CD4-positive, alpha-beta T cell treated with Interleukin-4 for 4 hours (primary cell): ENCODE measurements at regions not wholly inside any gene's neighbourhood (a gene's known extent, or its start where the extent isn't known, plus 50 kb on each side); places are given as distances from the start of the nearest gene placed in this dataset.
"Not testable (repeated sequence)": the region's sequence is repeated elsewhere in the genome, so short reads cannot be mapped to it uniquely, and the experiment has no call there.

Experiments
- DNase-seq: peaks from one replicate; pipeline ENCODE4 v3.0.0-alpha.2; 2020

DNA sequence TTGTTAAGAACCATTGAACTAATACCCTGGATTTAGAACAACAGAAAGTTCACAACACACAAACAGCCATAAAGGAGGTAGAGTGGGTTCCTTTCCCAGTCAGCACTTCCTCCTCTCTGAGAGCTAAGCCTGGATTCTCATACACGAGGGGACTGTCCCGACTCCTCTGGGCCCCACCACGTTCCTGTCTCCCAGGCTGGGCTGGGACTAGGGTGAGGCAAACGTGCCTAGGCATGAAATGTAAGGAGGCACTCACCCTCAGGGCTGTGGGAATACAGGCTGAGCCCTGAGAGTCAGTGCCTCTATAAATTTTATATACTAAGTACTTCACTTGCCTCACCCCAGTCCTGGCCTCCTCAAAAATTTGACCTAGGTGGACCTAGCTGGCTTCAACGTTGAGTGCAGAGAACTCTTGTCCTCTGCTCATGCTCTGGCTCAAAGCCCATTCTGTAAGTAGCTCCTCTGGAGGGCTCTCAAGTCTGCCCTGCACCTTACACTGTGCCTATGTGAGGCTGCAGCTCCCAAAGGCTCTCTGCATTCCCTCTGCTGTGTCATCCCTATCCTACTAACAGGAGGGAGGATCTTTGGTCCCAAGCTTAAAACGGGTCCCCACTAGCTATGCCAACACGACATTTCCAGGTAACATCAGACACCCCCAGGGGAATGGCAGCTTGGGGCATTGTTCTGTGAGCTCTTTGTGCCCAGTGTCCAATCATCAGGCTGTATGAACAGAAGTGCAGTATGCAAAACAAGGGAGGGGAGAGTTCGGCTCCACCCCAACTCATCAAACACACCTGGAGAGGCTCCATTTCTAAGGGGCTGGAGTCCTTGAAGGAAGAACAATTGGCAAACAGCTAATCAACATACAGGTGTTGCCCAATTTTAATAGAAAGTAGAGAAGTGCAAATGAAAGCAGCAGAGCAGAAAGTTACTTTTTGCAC lies 233.2 kb downstream of the RPLP1 start:
- DNase-seq, result no peak

DNA sequence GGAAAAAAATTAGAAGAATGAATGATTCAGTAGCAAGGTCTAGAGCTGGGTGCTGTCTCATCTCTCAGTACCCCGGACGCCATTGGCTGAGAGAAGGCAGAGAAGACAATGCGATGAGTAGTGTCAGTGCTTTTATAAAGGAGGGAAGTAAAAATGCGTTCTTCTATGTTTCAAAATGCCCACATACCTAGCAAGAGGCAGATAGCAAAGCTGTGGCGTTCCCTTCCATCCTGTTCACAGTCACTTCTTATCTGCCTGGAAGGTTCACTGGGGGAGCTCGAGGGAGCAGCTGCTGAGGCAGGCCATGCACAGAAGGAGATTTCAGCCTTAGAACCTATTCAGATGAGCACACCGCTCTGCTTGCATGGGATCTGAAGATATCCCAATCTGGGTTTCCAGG lies 234.0 kb downstream of the RPLP1 start:
- DNase-seq, result no peak

DNA sequence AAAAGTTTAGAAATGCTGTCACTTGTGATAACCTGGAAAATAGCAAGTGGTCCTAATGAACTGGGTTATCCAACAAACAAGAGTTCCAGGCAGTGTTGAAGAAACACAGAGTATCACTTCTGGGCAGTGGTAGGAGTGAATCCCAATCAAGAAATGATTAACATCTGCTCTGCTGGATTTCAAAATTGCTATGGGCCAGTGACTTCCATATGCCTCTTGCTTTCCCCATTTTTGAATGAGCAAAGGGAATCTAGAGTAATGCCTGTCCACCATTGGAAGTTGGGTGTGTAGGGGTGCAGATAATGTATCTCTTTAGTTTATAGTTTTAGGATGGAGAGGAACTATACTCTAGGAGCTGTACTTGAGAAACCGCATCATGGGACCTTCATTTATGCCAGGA lies 236.5 kb downstream of the RPLP1 start:
- no peak for DNase-seq

DNA sequence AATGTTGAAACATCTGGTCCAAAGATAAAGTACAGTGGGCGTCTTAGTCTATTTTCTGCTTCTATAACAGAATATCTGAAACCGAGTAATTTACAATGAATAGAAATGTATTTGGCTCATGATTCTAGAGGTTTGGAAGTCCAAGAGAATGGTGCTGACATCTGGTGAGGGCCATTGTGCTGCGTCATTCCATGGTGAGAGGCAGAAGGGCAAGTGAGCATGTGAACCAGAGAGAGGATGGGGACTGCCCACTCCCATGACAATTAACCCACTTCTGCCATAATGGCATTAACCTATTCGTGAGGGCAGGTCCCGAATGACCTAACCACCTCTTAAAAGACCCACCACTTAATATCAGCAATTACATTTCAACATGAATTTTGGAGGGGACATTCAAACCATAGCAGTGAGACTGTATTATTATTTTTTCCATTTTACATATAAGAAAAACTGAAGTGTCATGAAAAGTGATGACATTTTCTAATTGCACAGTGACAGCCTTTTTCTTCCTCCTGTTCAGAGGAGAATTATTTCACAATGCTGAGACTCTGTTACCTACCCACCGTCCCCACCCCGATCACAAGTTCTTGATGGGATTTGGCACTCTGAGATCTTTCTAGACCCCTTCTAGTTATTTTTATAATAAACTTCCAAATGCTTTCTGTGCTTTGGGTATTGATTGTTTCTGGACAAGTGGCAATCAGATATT lies 238.8 kb downstream of the RPLP1 start:
- no peak for DNase-seq

DNA sequence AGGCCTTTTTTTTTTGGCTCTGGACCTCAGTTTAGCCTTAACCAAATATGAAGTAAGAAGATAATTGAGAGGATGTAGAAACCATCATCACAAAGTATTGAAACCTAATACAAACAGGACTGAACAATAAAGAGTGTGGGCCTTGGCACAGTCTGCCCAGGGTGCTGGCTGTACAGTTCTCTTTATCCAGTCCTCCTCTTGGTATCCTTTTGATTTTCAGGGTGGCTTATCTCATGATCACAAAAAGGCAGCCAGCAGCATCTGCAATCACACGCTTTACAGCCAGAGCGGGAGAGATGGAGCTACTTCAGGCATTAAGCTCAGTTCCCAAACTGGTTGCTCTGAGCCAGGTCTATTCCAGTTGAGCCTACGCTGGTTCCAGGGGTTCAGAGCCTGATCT lies 239.7 kb downstream of the RPLP1 start:
- no peak for DNase-seq

DNA sequence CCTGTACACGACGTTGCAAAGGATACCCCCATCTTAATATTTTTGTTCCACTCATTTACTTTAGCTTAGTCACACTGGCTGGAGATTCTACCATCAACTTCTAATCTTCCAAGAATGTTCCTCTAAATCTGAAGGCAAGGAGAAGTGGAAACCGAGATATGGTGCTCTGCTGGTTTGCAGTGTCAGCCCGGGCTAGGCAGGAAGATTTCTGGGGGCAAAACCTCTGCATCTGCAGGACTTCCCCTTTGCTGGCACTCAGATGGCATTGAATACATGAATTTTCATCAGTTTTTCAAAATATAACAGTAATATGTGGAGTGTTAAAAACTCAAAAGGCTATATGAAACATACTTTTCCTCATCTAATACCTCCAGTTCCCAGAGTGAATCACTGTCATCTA lies 240.4 kb downstream of the RPLP1 start:
- DNase-seq, result no peak

DNA sequence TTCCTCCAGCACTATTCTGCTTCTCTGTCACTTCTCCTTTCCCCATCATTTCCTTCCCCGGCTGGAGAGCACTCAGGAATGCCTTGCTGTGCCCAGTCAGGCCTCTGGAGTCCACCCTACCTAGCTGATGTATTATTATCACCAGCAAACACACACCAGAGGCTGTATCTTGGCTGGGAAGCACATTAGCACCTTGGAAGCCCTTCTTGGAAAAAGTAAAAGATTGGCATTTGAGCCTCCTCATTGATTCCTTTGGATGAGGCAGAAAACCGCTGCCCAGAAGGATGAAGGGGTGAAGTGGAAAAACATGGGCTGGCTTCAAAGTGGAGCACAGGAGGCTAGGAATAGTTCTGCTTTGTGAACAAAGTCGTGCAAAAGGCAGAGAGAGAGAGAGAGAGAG lies 244.3 kb downstream of the RPLP1 start:
- no peak for DNase-seq

DNA sequence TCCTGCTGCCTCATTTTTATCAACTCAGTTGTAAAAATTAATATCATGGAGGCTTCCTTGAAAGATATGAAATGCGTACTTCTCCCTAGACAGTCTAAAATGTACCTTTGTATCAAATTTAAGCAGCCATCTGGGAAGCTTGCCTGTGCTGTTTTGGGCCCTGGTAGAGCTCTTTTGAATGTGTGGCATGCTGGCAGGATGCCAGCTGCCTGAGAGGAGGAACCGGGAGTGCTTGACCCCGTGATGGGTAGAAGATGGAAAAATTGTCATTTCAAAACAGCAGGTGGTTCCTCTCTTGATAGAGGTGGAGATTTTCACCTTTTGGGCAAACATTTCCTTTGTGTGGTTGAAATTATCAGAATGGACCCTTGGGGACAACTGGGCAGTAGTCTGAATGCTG lies 245.3 kb downstream of the RPLP1 start:
- DNase-seq, result no peak

DNA sequence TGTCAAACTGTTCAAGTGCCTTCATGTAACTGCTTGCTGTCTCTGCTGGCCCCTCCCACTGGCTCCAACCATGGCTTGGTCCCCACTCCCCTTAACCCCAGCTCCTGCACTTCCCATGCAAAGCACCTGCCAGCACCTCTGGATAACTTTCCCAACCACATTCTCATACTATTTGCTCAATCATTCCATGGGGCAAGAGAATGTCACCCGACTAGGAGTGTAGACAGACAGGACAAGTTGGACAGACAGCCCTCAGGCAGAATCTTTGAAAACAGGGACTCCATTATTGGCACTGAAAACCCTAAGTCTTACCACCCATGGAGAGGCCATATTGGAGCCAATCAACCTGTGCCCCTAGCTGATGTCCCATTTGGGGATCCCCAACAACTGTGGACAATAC lies 246.5 kb downstream of the RPLP1 start:
- DNase-seq, result no peak

DNA sequence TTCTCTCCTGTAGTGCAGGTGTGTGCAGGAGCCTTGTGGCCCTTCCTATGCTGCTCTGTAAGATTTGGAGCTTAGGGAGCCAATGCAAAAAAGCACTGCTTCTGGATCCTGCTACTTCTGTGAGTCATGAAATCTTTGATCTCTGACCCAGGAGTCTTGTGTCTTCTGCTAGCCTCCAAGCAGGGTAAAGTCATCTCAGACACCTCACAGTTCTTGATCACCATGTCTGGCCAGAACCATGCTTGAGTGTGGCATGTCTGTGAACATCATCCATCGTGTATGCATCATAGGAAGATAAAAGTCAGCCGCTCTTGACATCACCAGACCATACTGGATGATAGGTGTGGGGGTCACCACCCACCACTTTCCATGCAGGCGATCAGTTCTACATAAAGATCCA lies 247.8 kb downstream of the RPLP1 start:
- no peak for DNase-seq

DNA sequence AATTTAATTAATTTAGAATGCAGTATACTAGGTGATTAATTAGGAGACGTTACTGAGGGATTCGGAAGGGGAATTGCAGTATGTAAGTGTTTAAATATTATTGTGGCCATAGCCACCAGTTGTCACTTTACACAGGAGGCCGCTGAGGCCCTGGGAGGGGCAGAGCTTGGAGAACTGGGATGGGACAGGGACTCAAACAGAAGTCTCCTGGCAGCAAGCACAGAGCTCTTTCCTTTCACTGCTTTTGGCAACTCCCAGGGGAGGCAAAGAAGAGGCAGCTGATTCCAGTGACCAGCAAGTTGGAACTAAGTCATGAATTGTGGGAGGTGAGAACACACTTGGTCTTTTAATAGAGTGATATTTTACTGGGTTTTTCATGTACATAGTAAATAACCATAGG lies 248.6 kb downstream of the RPLP1 start:
- no peak for DNase-seq

DNA sequence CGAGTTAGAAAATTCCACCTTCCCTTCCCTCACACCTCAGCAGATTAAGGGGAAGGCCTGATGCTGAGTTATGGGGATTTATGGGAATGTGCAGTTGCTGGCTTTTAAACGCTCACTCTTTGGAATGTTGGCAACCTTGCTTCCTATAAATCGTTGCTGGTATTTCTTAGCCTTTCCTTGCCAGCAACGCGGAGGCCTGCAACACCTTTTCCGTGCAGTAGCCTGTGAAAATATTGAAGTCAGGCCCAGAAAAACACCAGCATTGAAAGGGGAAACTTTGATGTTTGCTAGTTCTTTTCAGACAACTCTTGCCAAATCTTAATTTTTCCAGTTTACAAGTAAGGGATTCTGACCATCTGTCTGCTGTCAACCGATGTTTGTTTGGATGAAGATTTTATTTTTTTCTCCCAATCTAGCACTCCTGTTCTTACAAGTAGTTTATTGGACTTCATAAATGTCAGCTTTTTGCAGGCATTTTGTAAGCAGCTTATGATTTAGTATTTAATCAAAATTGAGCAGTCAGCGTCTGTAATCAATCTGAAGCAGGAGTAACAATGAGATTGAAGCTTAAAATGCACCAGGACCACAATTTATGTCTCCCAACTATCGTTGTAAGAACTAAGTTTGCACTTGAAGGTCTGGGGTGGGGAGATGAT lies 251.0 kb downstream of the RPLP1 start:
- DNase-seq, result no peak

DNA sequence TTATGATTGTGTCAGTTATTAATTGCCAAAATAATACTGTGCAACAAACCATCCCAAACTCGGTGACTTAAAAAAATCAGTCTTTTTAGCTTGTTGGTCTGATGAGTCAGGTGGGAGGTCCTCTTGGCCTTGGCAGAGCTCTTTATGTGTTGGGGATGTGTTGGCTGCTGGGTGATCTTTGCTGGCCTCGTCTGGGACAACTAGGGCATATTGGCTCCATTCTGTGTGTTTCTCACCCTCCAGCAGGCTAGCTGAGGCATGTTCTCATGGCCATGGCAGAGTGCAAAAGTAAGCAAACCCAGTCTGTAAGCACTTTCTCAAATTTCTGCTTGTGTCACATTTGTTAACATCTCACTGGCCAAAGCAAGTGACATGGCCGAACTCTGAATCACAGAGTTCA lies 251.6 kb downstream of the RPLP1 start:
- no peak for DNase-seq

DNA sequence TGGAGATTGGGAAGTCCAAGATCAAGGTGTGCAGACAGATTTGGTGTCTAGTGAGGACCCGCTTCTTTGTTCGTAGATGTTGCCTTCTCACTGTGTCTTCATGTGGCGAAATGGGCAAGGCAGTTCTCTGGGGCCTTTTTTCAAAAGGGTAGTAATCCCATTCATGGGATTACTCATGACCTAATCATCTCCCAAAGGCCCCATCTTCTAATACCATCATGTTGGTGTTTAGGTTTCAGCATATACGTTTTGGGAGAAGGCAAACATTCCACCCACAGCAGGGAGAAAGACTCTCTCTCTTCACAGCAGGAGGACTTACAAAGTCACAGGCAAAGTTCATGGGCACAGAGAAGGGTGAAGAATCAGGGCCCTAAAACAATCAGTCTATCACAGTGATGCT lies 252.1 kb downstream of the RPLP1 start:
- DNase-seq, result no peak

DNA sequence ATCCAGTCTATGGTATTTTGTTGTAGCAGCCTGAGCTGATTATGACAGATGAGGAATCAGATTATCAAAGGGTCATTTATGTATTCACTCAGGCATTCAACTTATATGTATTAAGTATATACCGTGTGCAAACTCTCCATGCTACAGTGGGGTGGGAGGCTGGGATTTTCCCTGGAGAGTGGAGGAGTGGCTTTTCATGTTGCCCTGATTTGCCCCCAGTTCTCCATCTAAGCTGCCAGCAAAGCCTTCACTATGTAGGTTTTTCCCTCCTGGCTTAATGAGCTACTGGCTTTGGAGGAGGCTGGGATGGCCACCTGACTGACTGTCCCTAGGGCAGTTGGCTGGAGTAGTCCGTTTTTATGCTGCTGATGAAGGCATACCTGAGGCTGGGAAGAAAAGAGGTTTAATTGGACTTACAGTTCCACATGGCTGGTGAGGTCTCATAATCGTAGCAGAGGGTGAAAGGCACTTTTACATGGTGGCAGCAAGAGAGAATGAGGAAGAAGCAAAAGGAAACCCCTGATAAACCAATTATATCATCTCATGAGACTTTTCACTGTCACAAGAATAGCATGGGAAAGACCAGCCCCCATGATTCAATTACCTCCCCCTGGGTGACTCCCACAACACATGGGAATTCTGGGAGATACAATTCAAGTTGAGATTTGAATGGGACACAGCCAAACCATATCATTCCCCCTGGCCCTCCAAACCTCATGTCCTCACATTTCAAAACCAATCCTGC lies 253.9 kb downstream of the RPLP1 start:
- DNase-seq, result no peak

DNA sequence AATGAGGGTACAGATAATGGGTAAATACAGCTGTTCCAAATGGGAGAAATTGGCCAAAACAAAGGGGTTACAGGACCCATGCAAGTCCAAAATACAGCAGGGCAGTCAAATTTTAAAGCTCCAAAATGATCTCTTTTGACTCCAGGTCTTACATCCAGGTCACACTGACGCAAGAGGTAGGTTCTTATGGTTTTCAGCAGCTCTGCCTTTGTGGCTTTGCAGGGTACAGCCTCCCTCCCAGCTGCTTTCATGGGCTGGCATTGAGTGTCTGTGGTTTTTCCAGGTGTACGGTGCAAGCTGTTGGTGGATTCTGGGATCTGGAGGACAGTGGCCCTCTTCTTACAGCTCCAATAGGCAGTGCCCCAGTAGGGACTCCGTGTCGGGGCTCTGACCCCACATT lies 254.6 kb downstream of the RPLP1 start:
- not testable (repeated sequence) for DNase-seq

DNA sequence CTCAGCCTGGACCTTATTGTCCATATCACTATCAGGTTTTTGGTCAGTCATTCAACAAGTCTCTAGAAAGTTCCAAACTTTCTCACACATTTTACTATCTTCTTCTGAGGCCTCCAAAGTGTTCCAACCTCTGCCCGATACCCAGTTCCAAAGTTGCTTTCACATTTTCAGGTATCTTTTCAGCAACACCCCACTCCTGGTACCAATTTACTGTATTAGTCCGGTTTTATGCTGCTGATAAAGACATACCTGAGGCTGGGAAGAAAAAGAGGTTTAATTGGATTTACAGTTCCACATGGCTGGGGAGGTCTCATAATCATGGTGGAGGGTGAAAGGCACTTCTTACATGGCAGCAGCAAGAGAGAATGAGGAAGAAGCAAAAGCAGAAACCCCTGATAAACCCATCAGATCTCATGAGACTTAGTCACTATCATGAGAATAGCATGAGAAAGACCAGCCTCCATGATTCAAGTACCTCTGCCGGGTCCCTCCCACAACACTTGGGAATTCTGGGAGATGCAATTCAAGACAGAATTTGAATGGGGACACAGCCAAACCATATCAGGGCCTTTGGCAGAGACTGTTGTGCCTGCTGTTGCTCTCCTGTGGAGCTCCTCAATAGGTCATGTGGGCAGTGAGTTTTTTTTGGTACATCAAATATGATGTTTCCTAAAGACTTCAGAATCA lies 256.0 kb downstream of the RPLP1 start:
- not testable (repeated sequence) for DNase-seq

DNA sequence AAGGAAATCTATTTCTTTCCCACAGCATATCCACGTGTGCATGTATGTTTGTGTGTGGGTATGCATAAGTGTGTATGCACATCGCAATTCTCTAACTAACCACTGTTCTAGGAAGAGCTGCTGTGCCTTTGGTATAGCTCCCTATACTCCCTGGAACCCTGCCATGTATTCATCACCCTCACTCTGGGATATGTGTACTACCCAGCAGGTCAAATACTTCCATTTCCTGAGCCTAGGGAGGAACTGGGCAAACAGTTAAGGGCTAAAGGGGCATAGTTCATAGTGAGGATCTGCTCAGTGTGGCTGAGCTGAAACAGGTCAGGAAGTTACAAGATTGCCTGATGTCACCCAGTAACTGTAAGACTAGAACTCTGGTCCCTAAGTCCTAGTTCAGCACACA lies 260.4 kb downstream of the RPLP1 start:
- DNase-seq, result no peak

DNA sequence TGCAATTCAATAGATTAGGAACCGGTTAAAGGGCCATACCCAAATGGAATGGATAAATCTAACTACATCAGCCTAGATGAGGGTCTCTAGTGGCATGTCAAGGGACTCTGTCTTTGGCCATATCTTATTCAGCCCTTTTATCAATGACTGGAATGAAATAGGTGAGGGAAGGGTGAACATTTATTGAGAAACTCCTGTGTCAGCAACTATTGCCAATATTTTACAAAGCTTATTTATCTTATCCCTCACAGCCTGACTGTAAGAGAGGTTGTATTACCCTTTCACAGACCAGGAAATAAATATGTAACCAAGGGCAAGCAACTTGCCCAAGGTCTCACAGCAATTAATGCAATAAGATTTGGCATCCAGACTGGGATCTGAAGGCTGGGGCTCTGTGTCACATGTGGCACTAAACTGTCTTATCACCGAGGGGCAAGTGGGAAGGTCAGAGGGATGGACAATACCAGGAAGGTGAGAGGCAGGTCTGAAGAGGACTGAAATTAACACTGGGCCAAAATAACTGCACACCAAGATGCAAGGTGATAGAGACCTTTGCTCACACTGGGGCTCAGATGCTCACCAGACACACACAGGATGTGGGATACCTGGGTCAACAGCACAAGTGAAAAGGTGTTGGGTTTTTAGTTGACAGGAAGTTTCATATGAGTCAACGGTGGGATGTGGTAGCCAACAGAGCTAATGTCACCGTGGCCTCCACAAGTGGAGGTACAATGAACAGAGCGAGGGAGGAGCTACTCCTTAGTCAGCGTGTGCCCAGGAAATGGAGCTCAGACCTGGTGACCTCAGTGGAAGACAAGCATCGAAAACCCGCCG lies 261.3 kb downstream of the RPLP1 start:
- DNase-seq, result peak; percentile 90

DNA sequence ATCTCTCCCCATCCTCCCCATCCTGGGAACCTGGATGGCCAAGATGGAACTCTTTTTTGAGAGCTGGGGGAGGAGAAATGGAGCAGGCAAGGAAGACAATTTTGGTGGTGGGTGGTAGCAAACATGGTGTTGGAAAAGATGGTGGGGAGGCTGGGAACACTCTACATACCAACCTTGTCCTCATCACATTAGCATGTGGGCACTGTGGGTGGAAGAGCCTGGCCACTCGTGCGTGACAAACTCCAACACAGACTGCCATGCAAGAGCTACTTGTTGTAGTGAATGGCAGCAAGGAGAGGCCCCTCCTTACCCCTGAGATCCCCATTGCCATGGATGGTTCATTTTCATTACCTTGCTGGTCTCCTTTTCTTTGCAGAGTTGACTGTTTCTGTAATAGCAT lies 262.6 kb downstream of the RPLP1 start:
- DNase-seq, result no peak

DNA sequence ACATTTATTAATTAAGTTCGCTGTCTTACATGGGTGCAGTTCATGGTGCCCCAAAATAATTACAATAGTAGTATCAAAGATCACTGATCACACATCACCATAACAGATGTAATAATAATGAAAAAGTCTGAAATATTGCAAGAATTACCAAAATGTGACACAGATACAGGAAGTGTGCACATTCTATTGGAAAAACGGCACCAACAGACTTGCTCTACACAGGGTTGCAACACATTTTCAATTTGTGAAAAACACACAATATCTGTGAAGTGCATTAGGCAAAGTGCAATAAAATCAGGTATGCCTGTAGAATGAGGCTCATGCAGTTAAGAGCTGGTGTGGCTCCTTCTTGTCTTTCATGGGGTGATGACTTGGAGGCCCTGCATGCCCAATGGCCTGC lies 265.8 kb downstream of the RPLP1 start:
- DNase-seq, result no peak

DNA sequence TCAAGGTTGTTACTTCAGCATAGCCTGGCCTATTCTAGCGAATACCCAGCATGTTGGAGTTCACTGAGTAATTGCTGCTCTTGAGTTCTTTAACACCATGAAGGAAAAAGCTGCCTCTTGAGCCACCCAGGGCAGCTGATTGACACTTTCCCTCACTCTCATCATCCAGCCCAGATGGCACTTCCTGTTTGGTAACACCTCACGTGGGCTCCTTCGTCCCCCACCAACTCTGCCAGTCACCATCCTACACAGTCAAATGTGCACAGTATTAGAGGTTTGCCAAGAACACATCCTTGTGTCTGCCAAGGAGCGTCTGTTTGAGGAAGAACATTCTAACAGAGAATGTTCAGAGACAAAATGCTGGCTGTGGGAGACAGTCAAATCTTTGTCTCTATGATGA lies 266.3 kb downstream of the RPLP1 start:
- DNase-seq, result peak; percentile 15
